WTC11 (cell line): ENCODE measurements at regions not wholly inside any gene's neighbourhood (a gene's known extent, or its start where the extent isn't known, plus 50 kb on each side); places are given as distances from the start of the nearest gene placed in this dataset.

Source experiments
- ATAC-seq: fragments of 200-7000 bp; cut with Tn5 transposase; 2 replicates; pipeline ENCODE4 v1.10.0; 2021; ENCODE audit warnings: mild to moderate bottlenecking, moderate library complexity
- CTCF ChIA-PET: fragments of 300-600 bp; sonication (Branson Sonifier 250); formaldehyde crosslinking; loops from one replicate; lab custom pipeline; 2021; ENCODE audit warnings: antibody characterized with exemption; lab: Charles Lee
- POLR2A ChIA-PET: fragments of 350-600 bp; sonication (Branson Sonifier 250); formaldehyde crosslinking; loops from one replicate; lab custom pipeline; 2021; ENCODE audit warnings: antibody characterized with exemption; lab: Charles Lee
- DNase-seq: peaks from one replicate; pipeline ENCODE4 v3.0.0; 2021; ENCODE audit warnings: low spot score
- H3K27ac Mint-ChIP-seq: 2 replicates; pipeline ENCODE4 v1.8.0; 2021; ENCODE audit warnings: mixed read lengths
- H3K27me3 Mint-ChIP-seq: 2 replicates; pipeline ENCODE4 v1.8.0; 2021; ENCODE audit warnings: low read depth, mild to moderate bottlenecking, moderate library complexity, mixed read lengths
- H3K36me3 Mint-ChIP-seq: 2 replicates; pipeline ENCODE4 v1.8.0; 2021; ENCODE audit warnings: mixed read lengths
- H3K4me1 Mint-ChIP-seq: 2 replicates; pipeline ENCODE4 v1.8.0; 2022; ENCODE audit warnings: mixed read lengths
- H3K4me3 Mint-ChIP-seq: 2 replicates; pipeline ENCODE4 v1.8.0; 2021; ENCODE audit warnings: mild to moderate bottlenecking, moderate library complexity, mixed read lengths
- H3K9me3 Mint-ChIP-seq: 2 replicates; pipeline ENCODE4 v1.8.0; 2021; ENCODE audit warnings: mixed read lengths
- AFF4 ChIP-seq: sonication (generic); formaldehyde crosslinking; IDR thresholded peaks from 2 replicates; pipeline ENCODE4 v1.8.1; 2023; ENCODE audit warnings: mild to moderate bottlenecking, missing genetic modification reagents, borderline replicate concordance
- ATF2 ChIP-seq: sonication (generic); formaldehyde crosslinking; IDR thresholded peaks from 2 replicates; pipeline ENCODE4 v1.8.1; 2022; ENCODE audit warnings: low read depth, missing genetic modification reagents, borderline replicate concordance
- ATF3 ChIP-seq: sonication (generic); formaldehyde crosslinking; conservative IDR thresholded peaks from 2 replicates; pipeline ENCODE4 v1.8.1; 2022; ENCODE audit warnings: mild to moderate bottlenecking, missing genetic modification reagents
- E2F1 ChIP-seq: sonication (generic); formaldehyde crosslinking; IDR thresholded peaks from 2 replicates; pipeline ENCODE4 v1.8.0; 2022; ENCODE audit warnings: mild to moderate bottlenecking, missing genetic modification reagents
- E2F5 ChIP-seq: sonication (generic); formaldehyde crosslinking; IDR thresholded peaks from 2 replicates; pipeline ENCODE4 v1.8.1; 2022; ENCODE audit warnings: mild to moderate bottlenecking, moderate library complexity, missing genetic modification reagents
- ERG ChIP-seq: fragments of 250-450 bp; sonication (Bioruptor Pico); IDR thresholded peaks from 2 replicates; pipeline ENCODE4 v1.8.0; 2021; ENCODE audit warnings: mild to moderate bottlenecking
- ESRRA ChIP-seq: sonication (generic); formaldehyde crosslinking; IDR thresholded peaks from 2 replicates; pipeline ENCODE4 v1.8.1; 2022; ENCODE audit warnings: mild to moderate bottlenecking, missing genetic modification reagents, borderline replicate concordance
- FOXJ3 ChIP-seq: sonication (generic); formaldehyde crosslinking; IDR thresholded peaks from 2 replicates; pipeline ENCODE4 v1.9.0; 2021; ENCODE audit warnings: missing genetic modification reagents, mild to moderate bottlenecking, borderline replicate concordance
- GABPB1 ChIP-seq: sonication (generic); formaldehyde crosslinking; IDR thresholded peaks from 2 replicates; pipeline ENCODE4 v1.8.1; 2023; ENCODE audit warnings: mild to moderate bottlenecking, missing genetic modification reagents
- GRHL2 ChIP-seq: fragments of 250-450 bp; sonication (Bioruptor Pico); IDR thresholded peaks from 2 replicates; pipeline ENCODE4 v1.8.0; 2022; ENCODE audit warnings: mild to moderate bottlenecking, moderate library complexity; ENCODE audit not compliant: insufficient replicate concordance, severe bottlenecking
- IRF1 ChIP-seq: sonication (generic); formaldehyde crosslinking; IDR thresholded peaks from 2 replicates; pipeline ENCODE4 v1.8.0; 2023; ENCODE audit warnings: missing genetic modification reagents
- MLX ChIP-seq: sonication (generic); formaldehyde crosslinking; IDR thresholded peaks from 2 replicates; pipeline ENCODE4 v1.8.1; 2023; ENCODE audit warnings: mild to moderate bottlenecking, missing genetic modification reagents, moderate library complexity
- NFATC4 ChIP-seq: fragments of 250-450 bp; sonication (Bioruptor Pico); IDR thresholded peaks from 2 replicates; pipeline ENCODE4 v1.9.0; 2021; ENCODE audit warnings: mild to moderate bottlenecking
- PREB ChIP-seq: sonication (generic); formaldehyde crosslinking; IDR thresholded peaks from 2 replicates; pipeline ENCODE4 v1.8.1; 2022; ENCODE audit warnings: mild to moderate bottlenecking, missing genetic modification reagents, moderate library complexity, borderline replicate concordance
- USF1 ChIP-seq: sonication (generic); formaldehyde crosslinking; IDR thresholded peaks from 2 replicates; pipeline ENCODE4 v1.8.0; 2022; ENCODE audit warnings: mild to moderate bottlenecking, missing genetic modification reagents
- ZNF232 ChIP-seq: sonication (generic); formaldehyde crosslinking; IDR thresholded peaks from 2 replicates; pipeline ENCODE4 v1.8.0; 2022; ENCODE audit warnings: mild to moderate bottlenecking, missing genetic modification reagents
- ZNF396 ChIP-seq: fragments of 250-450 bp; sonication (Bioruptor Pico); IDR thresholded peaks from 2 replicates; pipeline ENCODE4 v1.8.0; 2021; ENCODE audit warnings: mild to moderate bottlenecking, moderate library complexity, borderline replicate concordance
- ZNF416 ChIP-seq: fragments of 250-450 bp; sonication (Bioruptor Pico); IDR thresholded peaks from 2 replicates; pipeline ENCODE4 v1.9.0; 2021; ENCODE audit warnings: mild to moderate bottlenecking, inconsistent platforms
- ZNF671 ChIP-seq: fragments of 250-450 bp; sonication (Bioruptor Pico); IDR thresholded peaks from 2 replicates; pipeline ENCODE4 v1.8.0; 2021; ENCODE audit warnings: mild to moderate bottlenecking

- no peak for TF ChIP-seq AFF4 (CRISPR knock-in tag)
These were observed 843.9 kb downstream of the TUSC7 start (continued) for GRCh38 chr3:117553461-117553860.

GRCh38 chr3:117556646-117557407 lies 847.2 kb downstream of the TUSC7 start:
- no peak overlapping the region; the same call in 1 of the 2 replicates for H3K27ac Mint-ChIP-seq
- DNase-seq (no peak), ATAC-seq (peak; percentile 52; the same call in 1 of the 2 replicates)
- 0 out of 2 replicates have a peak, but pooled peaks cover 2% of the 10 kb centered on the region for H3K36me3 Mint-ChIP-seq
- H3K9me3 Mint-ChIP-seq: peaks cover 8% of the 10 kb centered on the region
- ChIA-PET POLR2A (no interaction called here), CTCF (interaction anchor here (1.0 kb wide), 1 partner anchor 786 kb away, joined by 3 read pairs; no protein-coding TSS in a partner anchor)
- no peaks in the 10 kb centered on the region for H3K27me3 Mint-ChIP-seq
- H3K4me3 Mint-ChIP-seq: no peak overlapping the region
- TF ChIP-seq ZNF232 (CRISPR knock-in tag) (no peak), ZNF416 (CRISPR knock-in tag) (no peak), ZNF396 (CRISPR knock-in tag) (no peak), ERG (CRISPR knock-in tag) (no peak), E2F5 (CRISPR knock-in tag) (no peak), ESRRA (CRISPR knock-in tag) (no peak), ATF3 (CRISPR knock-in tag) (no peak), PREB (CRISPR knock-in tag) (no peak), ATF2 (CRISPR knock-in tag) (no peak), IRF1 (CRISPR knock-in tag) (no peak), USF1 (CRISPR knock-in tag) (no peak), NFATC4 (CRISPR knock-in tag) (no peak), GRHL2 (no peak), FOXJ3 (CRISPR knock-in tag) (no peak), GABPB1 (CRISPR knock-in tag) (no peak), MLX (no peak), ZNF671 (CRISPR knock-in tag) (no peak), E2F1 (CRISPR knock-in tag) (no peak)
- 0 out of 2 replicates have a peak, but pooled peaks cover 2% of the 10 kb centered on the region for H3K4me1 Mint-ChIP-seq
